ENCODE measurements at regions not wholly inside any gene's neighbourhood (a gene's known extent, or its start where the extent isn't known, plus 50 kb on each side); places are given as distances from the start of the nearest gene placed in this dataset.
"Not testable (repeated sequence)": the region's sequence is repeated elsewhere in the genome, so short reads cannot be mapped to it uniquely, and the experiment has no call there.

GRCh38 chr9:22170556-22170955 is 161.5 kb upstream of the CDKN2B start:
- no peak for DNase-seq (ENCODE audit: low read depth in 2 of 2)

GRCh38 chr9:22170990-22171670 is 162.0 kb upstream of the CDKN2B start:
- no peak for DNase-seq (ENCODE audit: low read depth in 2 of 2)

GRCh38 chr9:22171691-22172090 is 162.6 kb upstream of the CDKN2B start:
- no peak for DNase-seq (ENCODE audit: low read depth in 2 of 2)

GRCh38 chr9:22173908-22174307 is 164.8 kb upstream of the CDKN2B start:
- no peak for DNase-seq (ENCODE audit: low read depth in 2 of 2)

- DNase-seq (ENCODE audit: low read depth in 2 of 2) = no peak
Observed at GRCh38 chr9:22175972-22176545, 167.0 kb upstream of the CDKN2B start.

GRCh38 chr9:22181021-22181420 is 171.9 kb upstream of the CDKN2B start:
- DNase-seq (ENCODE audit: low read depth in 2 of 2) = not testable (repeated sequence)

- DNase-seq (ENCODE audit: low read depth in 2 of 2) = no peak
Observed at GRCh38 chr9:22189471-22189870, 180.4 kb upstream of the CDKN2B start.

- not testable (repeated sequence) for DNase-seq (ENCODE audit: low read depth in 2 of 2)
Observed at GRCh38 chr9:22197000-22197399, 187.9 kb upstream of the CDKN2B start.

GRCh38 chr9:22198681-22199080 is 189.6 kb upstream of the CDKN2B start:
- no peak for DNase-seq (ENCODE audit: low read depth in 2 of 2)

GRCh38 chr9:22201256-22201655 is 192.2 kb upstream of the CDKN2B start:
- peak in 1 of 2 donors; percentile 9 for DNase-seq (ENCODE audit: low read depth in 2 of 2)

- no peak for DNase-seq (ENCODE audit: low read depth in 2 of 2)
Observed at GRCh38 chr9:22203371-22204138, 194.4 kb upstream of the CDKN2B start.

GRCh38 chr9:22204240-22204639 is 195.1 kb upstream of the CDKN2B start:
- no peak for DNase-seq (ENCODE audit: low read depth in 2 of 2)

GRCh38 chr9:22206833-22207232 is 197.7 kb upstream of the CDKN2B start:
- no peak for DNase-seq (ENCODE audit: low read depth in 2 of 2)

GRCh38 chr9:22208846-22209585 is 199.9 kb upstream of the CDKN2B start:
- DNase-seq (ENCODE audit: low read depth in 2 of 2) = peak; percentile 21 to 37

GRCh38 chr9:22210262-22210661 is 201.2 kb upstream of the CDKN2B start:
- peak in 1 of 2 donors; percentile 35 for DNase-seq (ENCODE audit: low read depth in 2 of 2)

- DNase-seq (ENCODE audit: low read depth in 2 of 2) = no peak
Observed at GRCh38 chr9:22210936-22211335, 201.8 kb upstream of the CDKN2B start.

GRCh38 chr9:22211588-22212360 is 202.7 kb upstream of the CDKN2B start:
- DNase-seq (ENCODE audit: low read depth in 2 of 2) = peak; percentile 75 to 98

- peak in 1 of 2 donors; percentile 85 for DNase-seq (ENCODE audit: low read depth in 2 of 2)
Observed at GRCh38 chr9:22214021-22214420, 204.9 kb upstream of the CDKN2B start.

- DNase-seq (ENCODE audit: low read depth in 2 of 2) = peak in 1 of 2 donors; percentile 78
Observed at GRCh38 chr9:22214497-22215031, 205.5 kb upstream of the CDKN2B start.

GRCh38 chr9:22215521-22215920 is 206.4 kb upstream of the CDKN2B start:
- no peak for DNase-seq (ENCODE audit: low read depth in 2 of 2)

GRCh38 chr9:22216730-22217172 is 207.6 kb upstream of the CDKN2B start:
- DNase-seq (ENCODE audit: low read depth in 2 of 2) = no peak

Data from lung microvascular endothelial cell (primary cell).